Small intestine (tissue), 7 donors: ENCODE measurements at regions not wholly inside any gene's neighbourhood (a gene's known extent, or its start where the extent isn't known, plus 50 kb on each side); places are given as distances from the start of the nearest gene placed in this dataset.

ENCODE experiments used
- DNase-seq, 2 donors: peaks; one replicate each; pipeline versions ENCODE4 v3.0.0 to v3.0.0-alpha.2; 2013
- FAIRE-seq: peaks from 2 replicates; lab custom pipeline; 2012; peaks lifted over from hg19 to GRCh38; lab: Jason Lieb, UNC
- H3K27ac ChIP-seq, 3 donors: one replicate each; pipeline ENCODE4 v1.5.1; 2013; ENCODE audit warnings: low read length in 2 of 3, mild to moderate bottlenecking in 2 of 3, control low read depth in 1 of 3, inconsistent platforms in 1 of 3, low read depth in 1 of 3, moderate library complexity in 1 of 3
- H3K27me3 ChIP-seq, 3 donors: one replicate each; pipeline ENCODE4 v1.6.1; 2013; ENCODE audit warnings: low read length in 3 of 3, inconsistent platforms in 1 of 3; ENCODE audit not compliant: control insufficient read depth in 3 of 3, insufficient read depth in 3 of 3
- H3K36me3 ChIP-seq, 3 donors: one replicate each; pipeline ENCODE4 v1.6.1; 2013; ENCODE audit warnings: low read length in 3 of 3, inconsistent platforms in 1 of 3, low read depth in 1 of 3, mild to moderate bottlenecking in 1 of 3, moderate library complexity in 1 of 3; ENCODE audit not compliant: control insufficient read depth in 3 of 3, insufficient read depth in 2 of 3
- H3K4me1 ChIP-seq, 3 donors: one replicate each; pipeline ENCODE4 v1.6.1; 2013; ENCODE audit warnings: low read length in 2 of 3, inconsistent platforms in 1 of 3, low read depth in 1 of 3, mild to moderate bottlenecking in 1 of 3, moderate library complexity in 1 of 3; ENCODE audit not compliant: control insufficient read depth in 3 of 3, insufficient read depth in 2 of 3
- H3K4me3 ChIP-seq, 3 donors: one replicate each; pipeline ENCODE4 v1.5.1; 2013; ENCODE audit warnings: low read length in 3 of 3, control low read depth in 1 of 3, inconsistent platforms in 1 of 3, low read depth in 1 of 3, mild to moderate bottlenecking in 1 of 3, moderate library complexity in 1 of 3
- H3K9me3 ChIP-seq, 2 donors: one replicate each; pipeline ENCODE4 v1.6.1; 2013; ENCODE audit warnings: low read depth in 1 of 2, low read length in 1 of 2; ENCODE audit not compliant: control insufficient read depth in 2 of 2, insufficient read depth in 1 of 2
- WGBS, 3 donors: extraction: QIAGEN DNeasy Blood & Tissue Kit; methylation state at CpG; one replicate each; pipeline ENCODE4 v1.1.7; 2013; 5-methylcytosine and 5-hydroxymethylcytosine counted together
- donor health status: healthy with polysubstance abuse.
- donor health status: control.
- donor health status: control.
- donor health status: Bipolar disorder and iron deficiency.
- donor health status: healthy.

DNA sequence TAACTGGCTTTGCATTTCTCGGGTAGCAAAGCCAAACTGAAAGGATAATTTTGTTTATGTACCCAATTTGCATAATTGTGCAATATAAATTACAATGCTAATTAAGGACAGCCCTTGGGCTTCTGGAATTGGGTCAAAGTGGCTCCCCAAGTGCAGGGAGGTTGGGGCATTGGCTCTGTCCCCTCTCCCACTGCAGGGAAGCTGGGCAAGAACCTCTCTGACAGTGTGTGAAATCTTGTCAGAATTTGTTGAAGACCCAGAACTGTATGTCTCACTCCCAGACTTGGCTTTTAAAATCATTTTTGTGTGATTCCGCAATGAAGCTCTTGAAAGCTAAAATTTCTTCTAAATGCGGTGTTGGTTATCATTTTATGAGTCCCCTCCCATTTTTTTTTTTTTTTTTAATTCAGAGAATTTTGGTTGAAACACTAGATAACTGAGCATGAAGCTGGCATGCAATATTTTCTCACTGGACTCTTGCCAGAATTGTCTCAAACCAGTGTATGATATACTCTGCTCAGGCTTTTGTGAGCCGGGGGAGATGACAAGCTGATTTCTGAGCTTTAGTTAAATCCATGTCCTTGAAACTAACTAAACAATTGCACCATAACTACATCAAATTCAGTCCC is 878.9 kb upstream of the CXADR start:
- WGBS, 3 donors = 60 to 80% (median 74%) methylated on average over 4 of the region's 4 CpGs
- FAIRE-seq (no peak), DNase-seq (no peak)
- Histone ChIP-seq H3K27me3 (no peaks in the 10 kb centered on the region), H3K4me3 (no peak overlapping the region), H3K9me3 (no peaks in the 10 kb centered on the region), H3K4me1 (no peaks in the 10 kb centered on the region), H3K36me3 (no peaks in the 10 kb centered on the region), H3K27ac (no peak overlapping the region)

DNA sequence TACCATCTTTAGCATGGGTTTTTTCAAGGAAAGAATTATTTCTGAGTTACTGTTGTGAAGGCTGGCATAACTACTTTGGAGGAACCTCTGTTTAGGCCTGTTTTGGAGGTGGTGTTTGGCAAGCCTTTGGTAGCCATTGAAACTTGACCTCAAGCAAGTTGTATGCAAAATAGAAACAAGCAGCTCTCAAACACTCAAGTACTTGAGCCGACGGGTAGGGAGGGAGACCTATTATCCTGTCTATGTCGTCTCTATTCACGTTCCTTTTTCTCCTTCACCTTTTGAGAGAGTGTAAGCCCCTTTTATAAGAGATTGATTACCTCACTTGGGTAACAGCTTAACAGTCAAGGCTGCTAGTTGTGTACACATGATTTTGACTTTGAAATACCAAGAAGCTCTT is 878.3 kb upstream of the CXADR start:
- 59 to 66% (median 65%) methylated on average over 4 of the region's 4 CpGs for WGBS, 3 donors
- Histone ChIP-seq H3K27ac (no peak overlapping the region), H3K4me3 (no peak overlapping the region), H3K9me3 (no peaks in the 10 kb centered on the region), H3K36me3 (no peaks in the 10 kb centered on the region), H3K27me3 (no peaks in the 10 kb centered on the region), H3K4me1 (no peaks in the 10 kb centered on the region)
- DNase-seq = no peak
- no peak for FAIRE-seq

DNA sequence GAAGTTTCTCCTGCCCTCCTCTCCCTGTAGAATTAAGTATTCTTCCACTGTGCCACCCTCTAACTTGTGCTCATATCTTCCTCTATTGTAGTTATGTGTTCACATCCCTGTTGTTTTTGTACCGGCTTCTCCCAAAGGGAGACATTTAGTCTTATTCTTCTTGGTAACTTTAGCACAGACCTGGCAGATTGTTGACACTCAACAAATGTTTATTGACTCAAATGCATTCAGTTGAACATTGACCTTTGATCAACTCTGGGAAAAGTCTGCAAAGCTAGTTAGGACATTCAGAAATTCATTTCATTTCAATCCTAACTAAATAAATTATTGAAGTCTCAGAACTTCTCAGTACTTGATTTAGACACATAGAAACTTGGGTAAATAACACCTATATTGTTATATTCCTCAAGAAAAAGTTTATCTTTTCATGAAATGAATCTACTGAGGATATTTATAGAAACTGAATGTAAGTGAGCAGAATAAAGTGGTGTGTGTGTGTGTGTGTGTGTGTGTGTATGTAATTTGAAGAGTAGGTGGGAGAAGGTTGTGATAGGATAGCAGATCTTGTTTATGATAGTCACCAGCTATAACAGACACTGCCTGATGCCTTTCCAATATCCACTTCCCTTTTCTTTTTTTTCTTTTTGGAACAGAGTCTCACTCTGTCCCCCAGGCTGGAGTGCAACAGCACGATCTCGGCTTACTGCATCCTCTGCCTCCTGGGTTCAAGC is 872.4 kb upstream of the CXADR start:
- H3K4me1 ChIP-seq = no peaks in the 10 kb centered on the region
- no peaks in the 10 kb centered on the region for H3K27me3 ChIP-seq
- WGBS, 3 donors = 87 to 97% (median 92%) methylated on average over 3 of the region's 3 CpGs
- H3K4me3 ChIP-seq = no peak overlapping the region
- FAIRE-seq (no peak), DNase-seq (no peak)
- no peaks in the 10 kb centered on the region for H3K36me3 ChIP-seq
- no peak overlapping the region for H3K27ac ChIP-seq
- no peaks in the 10 kb centered on the region for H3K9me3 ChIP-seq

DNA sequence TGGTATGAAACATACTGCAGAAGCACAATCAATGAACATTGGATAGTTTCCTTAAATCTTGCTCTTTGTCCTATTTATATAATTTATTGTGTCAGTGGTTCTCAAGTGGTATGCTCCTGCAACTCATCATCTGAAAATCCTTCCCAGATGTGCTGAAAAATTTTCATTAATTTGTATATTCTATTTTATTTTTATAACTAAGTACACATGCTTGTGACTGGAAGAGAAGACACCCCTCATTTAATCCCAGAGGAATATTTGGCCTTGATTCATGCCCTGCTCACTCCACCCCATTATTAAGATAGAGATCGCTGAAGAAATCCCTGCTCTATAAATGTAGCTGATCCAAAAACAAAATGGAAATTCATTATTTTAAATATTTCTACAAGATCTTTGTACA is 870.5 kb upstream of the CXADR start:
- no peaks in the 10 kb centered on the region for H3K9me3 ChIP-seq
- H3K36me3 ChIP-seq = no peaks in the 10 kb centered on the region
- H3K4me3 ChIP-seq = no peak overlapping the region
- FAIRE-seq = no peak
- WGBS, 3 donors = 77 to 92% (median 91%) methylated on average over 1 of the region's 1 CpG
- H3K27ac ChIP-seq = no peak overlapping the region
- no peaks in the 10 kb centered on the region for H3K4me1 ChIP-seq
- H3K27me3 ChIP-seq = no peaks in the 10 kb centered on the region
- DNase-seq = no peak

GRCh38 chr21:16644685-16645084 is 868.2 kb upstream of the CXADR start:
- Histone ChIP-seq H3K36me3 (no peaks in the 10 kb centered on the region), H3K27me3 (no peaks in the 10 kb centered on the region), H3K27ac (no peak overlapping the region), H3K4me3 (no peak overlapping the region), H3K9me3 (no peaks in the 10 kb centered on the region), H3K4me1 (no peaks in the 10 kb centered on the region)
- FAIRE-seq = no peak
- no peak for DNase-seq
- WGBS, 3 donors = 77 to 83% (median 78%) methylated on average over 3 of the region's 3 CpGs

DNA sequence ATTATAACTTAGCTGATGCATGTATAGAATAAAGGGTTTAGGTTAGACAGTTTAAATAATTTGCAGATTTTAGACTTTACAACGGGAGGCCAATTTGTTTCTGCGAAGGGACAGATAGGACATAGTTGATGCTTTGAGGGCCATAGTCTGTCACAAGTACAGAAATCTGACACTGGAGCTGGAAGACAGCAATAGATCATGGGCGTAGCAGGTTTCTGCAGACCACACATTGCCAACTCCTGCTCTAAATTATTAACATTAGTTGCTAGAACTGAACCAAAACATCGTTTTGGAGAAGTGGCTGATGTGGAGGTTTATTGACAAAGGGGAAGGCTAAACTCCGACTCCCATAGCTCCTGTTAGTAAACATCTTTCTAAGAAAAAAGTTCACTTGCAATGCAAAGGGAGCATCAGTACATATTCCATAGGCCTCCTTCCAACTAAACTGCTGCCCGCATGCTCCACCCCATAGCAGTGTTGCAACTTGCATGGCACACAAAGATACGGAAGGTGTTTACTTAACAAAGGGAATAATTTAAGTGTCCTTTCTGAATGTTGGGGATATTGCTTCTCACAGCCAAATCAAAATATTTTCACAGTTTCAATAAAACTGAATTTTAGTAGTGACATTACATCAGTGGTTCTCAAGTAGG is 862.0 kb upstream of the CXADR start:
- WGBS, 3 donors = 79 to 81% (median 79%) methylated on average over 7 of the region's 7 CpGs
- Histone ChIP-seq H3K9me3 (peaks cover 0 to 2% of the 10 kb centered on the region in 2 donors), H3K36me3 (no peaks in the 10 kb centered on the region), H3K27ac (no peak overlapping the region), H3K4me1 (no peaks in the 10 kb centered on the region), H3K27me3 (no peaks in the 10 kb centered on the region), H3K4me3 (no peak overlapping the region)
- DNase-seq (no peak), FAIRE-seq (no peak)

DNA sequence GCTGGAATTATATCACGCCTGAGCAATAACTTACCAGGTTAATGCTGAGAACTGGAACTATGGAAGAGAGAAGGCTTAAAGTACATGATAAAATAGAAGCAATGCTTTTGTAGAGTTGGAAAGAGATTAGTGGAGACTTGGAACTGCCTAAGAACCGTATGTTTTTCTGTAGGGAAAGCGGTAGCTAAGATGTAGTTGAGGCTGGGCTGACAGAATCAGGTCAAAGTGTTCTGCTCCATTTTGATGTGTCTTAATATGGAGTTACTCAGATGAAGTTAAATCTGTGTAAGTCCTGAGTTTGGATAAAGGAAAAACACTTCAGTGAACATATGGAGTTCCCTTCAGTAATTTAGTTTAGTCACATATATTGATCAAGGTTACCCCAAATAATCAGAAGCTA is 860.9 kb upstream of the CXADR start:
- FAIRE-seq = no peak
- WGBS, 3 donors = 79 to 88% (median 87%) methylated on average over 3 of the region's 3 CpGs
- H3K4me1 ChIP-seq = no peaks in the 10 kb centered on the region
- DNase-seq = no peak
- H3K36me3 ChIP-seq = no peaks in the 10 kb centered on the region
- no peak overlapping the region for H3K4me3 ChIP-seq
- no peak overlapping the region for H3K27ac ChIP-seq
- peaks cover 0 to 2% of the 10 kb centered on the region in 2 donors for H3K9me3 ChIP-seq
- no peaks in the 10 kb centered on the region for H3K27me3 ChIP-seq

DNA sequence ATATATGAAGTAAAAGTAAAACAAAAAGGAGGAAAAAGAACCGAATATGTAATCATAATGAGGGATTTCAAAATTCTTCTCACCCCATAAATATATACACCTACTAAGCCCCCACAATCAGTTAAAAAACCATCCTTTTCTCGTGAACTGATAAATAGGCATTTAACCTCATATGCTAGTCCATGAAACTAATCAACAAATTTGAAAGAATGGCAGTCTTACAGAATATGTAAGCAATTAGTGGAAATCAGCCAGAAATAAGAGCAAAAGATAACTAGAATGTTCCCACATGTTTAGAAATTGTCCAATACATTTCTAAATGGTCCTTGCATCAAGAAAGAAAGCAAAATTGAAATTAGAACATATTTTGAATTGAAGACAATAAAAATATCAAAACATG is 849.4 kb upstream of the CXADR start:
- no peak overlapping the region for H3K4me3 ChIP-seq
- H3K4me1 ChIP-seq = no peaks in the 10 kb centered on the region
- DNase-seq (no peak), FAIRE-seq (no peak)
- no peak overlapping the region for H3K27ac ChIP-seq
- H3K9me3 ChIP-seq = no peaks in the 10 kb centered on the region
- 71 to 79% (median 73%) methylated on average over 2 of the region's 2 CpGs for WGBS, 3 donors
- no peaks in the 10 kb centered on the region for H3K27me3 ChIP-seq
- H3K36me3 ChIP-seq = no peaks in the 10 kb centered on the region
